SK-N-SH treated with all-trans-retinoic acid at 6 μM for 48 hours (cell line): ENCODE measurements at regions not wholly inside any gene's neighbourhood (a gene's known extent, or its start where the extent isn't known, plus 50 kb on each side); places are given as distances from the start of the nearest gene placed in this dataset.

Experiments used
- ATAC-seq: fragments of 200-7000 bp; cut with Tn5 transposase; 3 replicates; pipeline ENCODE4 v1.9.1; 2020; ENCODE audit warnings: mild to moderate bottlenecking, moderate library complexity
- ARNTL ChIP-seq: fragments of 450-650 bp; formaldehyde crosslinking; IDR thresholded peaks from 2 replicates; pipeline ENCODE4 v1.5.0; 2020; ENCODE audit warnings: low read depth, mild to moderate bottlenecking, moderate library complexity, borderline replicate concordance
- BACH2 ChIP-seq: fragments of 250-450 bp; sonication (Bioruptor Pico); IDR thresholded peaks from 2 replicates; pipeline ENCODE4 v1.9.0; 2021; ENCODE audit warnings: mild to moderate bottlenecking, borderline replicate concordance
- CREB5 ChIP-seq: fragments of 250-450 bp; sonication (Bioruptor Pico); IDR thresholded peaks from 2 replicates; pipeline ENCODE4 v1.5.1; 2020; ENCODE audit warnings: low read depth, mild to moderate bottlenecking, moderate library complexity
- CSDC2 ChIP-seq: fragments of 250-450 bp; sonication (Bioruptor Pico); IDR thresholded peaks from 2 replicates; pipeline ENCODE4 v1.5.0; 2020; ENCODE audit warnings: mild to moderate bottlenecking, moderate library complexity
- ESRRG ChIP-seq: fragments of 250-450 bp; sonication (Bioruptor Pico); IDR thresholded peaks from 2 replicates; pipeline ENCODE4 v1.6.1; 2021; ENCODE audit warnings: mild to moderate bottlenecking
- GLIS3 ChIP-seq: fragments of 250-450 bp; sonication (Bioruptor Pico); IDR thresholded peaks from 2 replicates; pipeline ENCODE4 v1.5.0; 2020; ENCODE audit warnings: mild to moderate bottlenecking, moderate library complexity
- ISL1 ChIP-seq: fragments of 250-450 bp; sonication (Bioruptor Pico); IDR thresholded peaks from 2 replicates; pipeline ENCODE4 v2.1.2; 2022; ENCODE audit warnings: mild to moderate bottlenecking, moderate library complexity
- OSR1 ChIP-seq: fragments of 250-450 bp; sonication (Bioruptor Pico); IDR thresholded peaks from 2 replicates; pipeline ENCODE4 v1.8.0; 2022; ENCODE audit warnings: moderate library complexity, mild to moderate bottlenecking, inconsistent platforms
- POU6F1 ChIP-seq: fragments of 250-450 bp; sonication (Bioruptor Pico); IDR thresholded peaks from 2 replicates; pipeline ENCODE4 v1.8.0; 2021; ENCODE audit warnings: low read depth, mild to moderate bottlenecking, moderate library complexity, borderline replicate concordance
- PPARA ChIP-seq: fragments of 250-450 bp; sonication (Bioruptor Pico); IDR thresholded peaks from 2 replicates; pipeline ENCODE4 v1.5.0; 2020; ENCODE audit warnings: mild to moderate bottlenecking, borderline replicate concordance
- RARB ChIP-seq: fragments of 250-450 bp; sonication (Bioruptor Pico); IDR thresholded peaks from 2 replicates; pipeline ENCODE4 v1.8.0; 2021; ENCODE audit warnings: mild to moderate bottlenecking, moderate library complexity
- SNAI2 ChIP-seq: fragments of 250-450 bp; sonication (Bioruptor Pico); IDR thresholded peaks from 2 replicates; pipeline ENCODE4 v1.5.0; 2020; ENCODE audit warnings: mild to moderate bottlenecking, moderate library complexity
- TCF4 ChIP-seq: fragments of 250-450 bp; sonication (Bioruptor Pico); IDR thresholded peaks from 2 replicates; pipeline ENCODE4 v1.8.0; 2021; ENCODE audit warnings: mild to moderate bottlenecking, moderate library complexity, borderline replicate concordance
- TOX ChIP-seq: fragments of 250-450 bp; sonication (Bioruptor Pico); IDR thresholded peaks from 2 replicates; pipeline ENCODE4 v1.8.0; 2021; ENCODE audit warnings: mild to moderate bottlenecking, moderate library complexity, borderline replicate concordance
- ZC3H10 ChIP-seq: fragments of 250-450 bp; sonication (Bioruptor Pico); IDR thresholded peaks from 2 replicates; pipeline ENCODE4 v1.5.1; 2021; ENCODE audit warnings: mild to moderate bottlenecking, moderate library complexity
- ZFP3 ChIP-seq: fragments of 250-450 bp; sonication (Bioruptor Pico); IDR thresholded peaks from 2 replicates; pipeline ENCODE4 v1.5.0; 2020; ENCODE audit warnings: mild to moderate bottlenecking, moderate library complexity
- ZFP30 ChIP-seq: fragments of 450-650 bp; formaldehyde crosslinking; IDR thresholded peaks from 2 replicates; pipeline ENCODE4 v1.5.0; 2022; ENCODE audit warnings: mild to moderate bottlenecking, moderate library complexity
- ZNF565 ChIP-seq: fragments of 450-650 bp; formaldehyde crosslinking; conservative IDR thresholded peaks from 2 replicates; pipeline ENCODE4 v1.5.0; 2020; ENCODE audit warnings: low read depth, mild to moderate bottlenecking, moderate library complexity
- ZNF70 ChIP-seq: fragments of 450-650 bp; formaldehyde crosslinking; IDR thresholded peaks from 2 replicates; pipeline ENCODE4 v1.5.0; 2020; ENCODE audit warnings: mild to moderate bottlenecking, moderate library complexity
- ZNF8 ChIP-seq: fragments of 450-650 bp; formaldehyde crosslinking; IDR thresholded peaks from 2 replicates; pipeline ENCODE4 v1.5.0; 2020; ENCODE audit warnings: mild to moderate bottlenecking, moderate library complexity
- TF ChIP-seq, protein P1 (sequence below): fragments of 250-450 bp; sonication (Bioruptor Pico); IDR thresholded peaks from 2 replicates; pipeline ENCODE4 v1.8.0; 2020; ENCODE audit warnings: mild to moderate bottlenecking, moderate library complexity, borderline replicate concordance
- TF ChIP-seq, protein P2 (sequence below): fragments of 250-450 bp; sonication (Bioruptor Pico); IDR thresholded peaks from 2 replicates; pipeline ENCODE4 v1.5.0; 2020; ENCODE audit warnings: mild to moderate bottlenecking, moderate library complexity

- ATAC-seq = no peak
- TF ChIP-seq BACH2 (no peak), ARNTL (CRISPR knock-in tag) (no peak), CSDC2 (CRISPR knock-in tag) (no peak), ZNF565 (CRISPR knock-in tag) (no peak), ZFP30 (CRISPR knock-in tag) (no peak), ZC3H10 (CRISPR knock-in tag) (no peak), ZFP3 (no peak), SNAI2 (CRISPR knock-in tag) (no peak), OSR1 (CRISPR knock-in tag) (no peak), ZNF70 (CRISPR knock-in tag) (no peak), PPARA (CRISPR knock-in tag) (no peak), TCF4 (CRISPR knock-in tag) (no peak), CREB5 (CRISPR knock-in tag) (no peak), GLIS3 (CRISPR knock-in tag) (no peak), POU6F1 (no peak), ISL1 (no peak)
- TF ChIP-seq, protein P1, sequence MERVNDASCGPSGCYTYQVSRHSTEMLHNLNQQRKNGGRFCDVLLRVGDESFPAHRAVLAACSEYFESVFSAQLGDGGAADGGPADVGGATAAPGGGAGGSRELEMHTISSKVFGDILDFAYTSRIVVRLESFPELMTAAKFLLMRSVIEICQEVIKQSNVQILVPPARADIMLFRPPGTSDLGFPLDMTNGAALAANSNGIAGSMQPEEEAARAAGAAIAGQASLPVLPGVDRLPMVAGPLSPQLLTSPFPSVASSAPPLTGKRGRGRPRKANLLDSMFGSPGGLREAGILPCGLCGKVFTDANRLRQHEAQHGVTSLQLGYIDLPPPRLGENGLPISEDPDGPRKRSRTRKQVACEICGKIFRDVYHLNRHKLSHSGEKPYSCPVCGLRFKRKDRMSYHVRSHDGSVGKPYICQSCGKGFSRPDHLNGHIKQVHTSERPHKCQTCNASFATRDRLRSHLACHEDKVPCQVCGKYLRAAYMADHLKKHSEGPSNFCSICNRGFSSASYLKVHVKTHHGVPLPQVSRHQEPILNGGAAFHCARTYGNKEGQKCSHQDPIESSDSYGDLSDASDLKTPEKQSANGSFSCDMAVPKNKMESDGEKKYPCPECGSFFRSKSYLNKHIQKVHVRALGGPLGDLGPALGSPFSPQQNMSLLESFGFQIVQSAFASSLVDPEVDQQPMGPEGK (CRISPR knock-in tag) = no peak
- TF ChIP-seq, protein P2, sequence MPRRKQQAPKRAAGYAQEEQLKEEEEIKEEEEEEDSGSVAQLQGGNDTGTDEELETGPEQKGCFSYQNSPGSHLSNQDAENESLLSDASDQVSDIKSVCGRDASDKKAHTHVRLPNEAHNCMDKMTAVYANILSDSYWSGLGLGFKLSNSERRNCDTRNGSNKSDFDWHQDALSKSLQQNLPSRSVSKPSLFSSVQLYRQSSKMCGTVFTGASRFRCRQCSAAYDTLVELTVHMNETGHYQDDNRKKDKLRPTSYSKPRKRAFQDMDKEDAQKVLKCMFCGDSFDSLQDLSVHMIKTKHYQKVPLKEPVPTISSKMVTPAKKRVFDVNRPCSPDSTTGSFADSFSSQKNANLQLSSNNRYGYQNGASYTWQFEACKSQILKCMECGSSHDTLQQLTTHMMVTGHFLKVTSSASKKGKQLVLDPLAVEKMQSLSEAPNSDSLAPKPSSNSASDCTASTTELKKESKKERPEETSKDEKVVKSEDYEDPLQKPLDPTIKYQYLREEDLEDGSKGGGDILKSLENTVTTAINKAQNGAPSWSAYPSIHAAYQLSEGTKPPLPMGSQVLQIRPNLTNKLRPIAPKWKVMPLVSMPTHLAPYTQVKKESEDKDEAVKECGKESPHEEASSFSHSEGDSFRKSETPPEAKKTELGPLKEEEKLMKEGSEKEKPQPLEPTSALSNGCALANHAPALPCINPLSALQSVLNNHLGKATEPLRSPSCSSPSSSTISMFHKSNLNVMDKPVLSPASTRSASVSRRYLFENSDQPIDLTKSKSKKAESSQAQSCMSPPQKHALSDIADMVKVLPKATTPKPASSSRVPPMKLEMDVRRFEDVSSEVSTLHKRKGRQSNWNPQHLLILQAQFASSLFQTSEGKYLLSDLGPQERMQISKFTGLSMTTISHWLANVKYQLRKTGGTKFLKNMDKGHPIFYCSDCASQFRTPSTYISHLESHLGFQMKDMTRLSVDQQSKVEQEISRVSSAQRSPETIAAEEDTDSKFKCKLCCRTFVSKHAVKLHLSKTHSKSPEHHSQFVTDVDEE (CRISPR knock-in tag) = no peak
These were observed 1632.8 kb upstream of the CELF4 start for GRCh38 chr18:39198376-39198775.

DNA sequence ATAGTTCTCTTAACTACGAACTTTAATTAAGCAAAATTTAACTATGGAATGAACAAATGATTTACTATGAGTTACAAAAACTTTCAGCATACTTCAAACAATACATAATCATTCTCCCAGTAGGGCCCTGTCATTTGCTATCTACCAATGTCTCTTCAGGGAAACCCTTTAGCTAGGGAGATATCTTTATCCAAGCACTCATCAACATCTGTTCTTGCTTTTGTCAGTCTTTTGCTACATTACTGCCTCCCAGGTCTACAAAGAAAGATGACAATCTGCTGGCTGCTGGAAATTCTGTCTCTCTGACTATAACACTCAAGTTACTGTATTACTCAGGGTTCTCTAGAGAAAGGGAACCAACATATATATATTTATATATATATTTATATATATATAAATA is 1626.3 kb upstream of the CELF4 start:
- ATAC-seq = no peak
- TF ChIP-seq ISL1 = no peak
- TF ChIP-seq ZC3H10 (CRISPR knock-in tag) = no peak
- TF ChIP-seq ESRRG (CRISPR knock-in tag) = no peak
- TF ChIP-seq, protein P2 (CRISPR knock-in tag) = no peak
- no peak for TF ChIP-seq ARNTL (CRISPR knock-in tag)
- no peak for TF ChIP-seq TOX
- no peak for TF ChIP-seq CSDC2 (CRISPR knock-in tag)
- TF ChIP-seq ZFP3 = no peak
- no peak for TF ChIP-seq BACH2
- TF ChIP-seq SNAI2 (CRISPR knock-in tag) = no peak
- no peak for TF ChIP-seq CREB5 (CRISPR knock-in tag)
- no peak for TF ChIP-seq POU6F1
- no peak for TF ChIP-seq TCF4 (CRISPR knock-in tag)
- TF ChIP-seq ZNF8 = no peak
- no peak for TF ChIP-seq RARB
- no peak for TF ChIP-seq PPARA (CRISPR knock-in tag)
- no peak for TF ChIP-seq ZFP30 (CRISPR knock-in tag)
- TF ChIP-seq, protein P1 (CRISPR knock-in tag) = no peak
- no peak for TF ChIP-seq ZNF565 (CRISPR knock-in tag)
